HepG2 (cell line): ENCODE measurements at regions not wholly inside any gene's neighbourhood (a gene's known extent, or its start where the extent isn't known, plus 50 kb on each side); places are given as distances from the start of the nearest gene placed in this dataset.

Experiments used
- EZH2 ChIP-seq: conservative IDR thresholded peaks from 2 replicates; pipeline ENCODE4 v1.6.1; 2012; ENCODE audit warnings: mild to moderate bottlenecking, low read depth, low read length, moderate library complexity
- MAFK ChIP-seq, 2 experiments: IDR thresholded peaks in 1 of 2; conservative IDR thresholded peaks in 1 of 2; 2 replicates each; pipeline ENCODE4 v1.6.1; 2011; ENCODE audit warnings: improper control_type of control experiment in 2 of 2, low read length in 2 of 2
- NFIC ChIP-seq: IDR thresholded peaks from 2 replicates; pipeline ENCODE4 v1.6.1; 2012; ENCODE audit warnings: mild to moderate bottlenecking, low read length, inconsistent platforms
- POLR2A ChIP-seq, 2 experiments: IDR thresholded peaks; 2 replicates each; pipeline ENCODE4 v1.6.1; 2011; ENCODE audit warnings: low read depth in 2 of 2, low read length in 2 of 2, mild to moderate bottlenecking in 1 of 2, moderate library complexity in 1 of 2; ENCODE audit not compliant: insufficient read depth in 1 of 2
- RBAK ChIP-seq: sonication (generic); formaldehyde crosslinking; IDR thresholded peaks from 2 replicates; pipeline ENCODE4 v1.5.1; 2020; ENCODE audit warnings: mild to moderate bottlenecking, missing genetic modification reagents
- TAF1 ChIP-seq: sonication (generic); formaldehyde crosslinking; IDR thresholded peaks from 2 replicates; pipeline ENCODE4 v1.4.0; 2020; ENCODE audit warnings: missing genetic modification reagents
- ZBTB7A ChIP-seq: sonication (generic); formaldehyde crosslinking; IDR thresholded peaks from 2 replicates; pipeline ENCODE4 v1.8.0; 2022; ENCODE audit warnings: mild to moderate bottlenecking, missing genetic modification reagents
- ZNF274 ChIP-seq: sonication (generic); formaldehyde crosslinking; IDR thresholded peaks from 2 replicates; pipeline ENCODE4 v1.5.1; 2020; ENCODE audit warnings: mild to moderate bottlenecking, missing genetic modification reagents
- ZNF510 ChIP-seq: sonication (generic); formaldehyde crosslinking; IDR thresholded peaks from 2 replicates; pipeline ENCODE4 v1.4.0; 2020; ENCODE audit warnings: low read depth, mild to moderate bottlenecking, missing genetic modification reagents
- ZNF546 ChIP-seq: sonication (generic); formaldehyde crosslinking; conservative IDR thresholded peaks from 2 replicates; pipeline ENCODE4 v1.8.1; 2023; ENCODE audit warnings: mild to moderate bottlenecking, missing genetic modification reagents

DNA sequence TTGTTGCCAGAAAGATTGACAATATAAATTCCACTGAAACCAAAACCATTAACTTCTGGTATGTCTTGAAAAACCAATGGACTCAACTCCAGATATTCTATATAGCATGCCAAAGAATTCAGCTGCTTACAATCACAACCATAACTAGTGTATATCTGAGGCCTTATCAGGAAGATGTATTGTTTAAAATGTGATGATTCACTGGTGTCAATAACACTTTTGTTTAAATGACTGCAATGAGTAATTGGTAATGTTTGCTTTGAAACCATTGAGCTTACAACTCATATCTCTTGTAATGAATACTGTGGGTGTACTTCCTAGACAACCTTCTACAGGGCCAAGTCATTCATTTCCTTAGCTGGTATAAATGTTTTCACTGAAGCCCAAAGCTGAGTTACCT, 727.9 kb upstream of the KCND2 start:
- TF ChIP-seq TAF1 (no peak), MAFK (conservative IDR thresholded peaks at IDR 0.05 in 1 of 2, IDR thresholded peaks at IDR 0.05 in 1 of 2; ENCODE audit: low read length in 2 of 2) (no peak), ZNF546 (no peak), ZNF274 (CRISPR knock-in tag) (no peak), ZNF510 (CRISPR knock-in tag) (no peak), NFIC (no peak), EZH2 (no peak), RBAK (no peak), ZBTB7A (no peak), POLR2A (IDR thresholded peaks at IDR 0.05; ENCODE audit: insufficient read depth in 1 of 2, low read depth in 2 of 2, low read length in 2 of 2) (no peak)
